H1 (cell line): ENCODE measurements at regions not wholly inside any gene's neighbourhood (a gene's known extent, or its start where the extent isn't known, plus 50 kb on each side); places are given as distances from the start of the nearest gene placed in this dataset.

Source experiments
- CTCF ChIA-PET: fragments of 300-600 bp; sonication (Branson Sonifier 250); formaldehyde crosslinking; loops from one replicate; lab custom pipeline; 2021; ENCODE audit not compliant: partially characterized antibody; lab: Charles Lee
- POLR2A ChIA-PET: fragments of 300-600 bp; sonication (Branson Sonifier 250); formaldehyde crosslinking; loops from one replicate; lab custom pipeline; 2021; ENCODE audit warnings: inconsistent platforms; ENCODE audit not compliant: partially characterized antibody; lab: Charles Lee
- DNase-seq, 2 experiments: peaks; one replicate each; pipeline versions ENCODE4 v3.0.0 to v3.0.0-alpha.2; 2010 to 2022; ENCODE audit warnings: low spot score in 2 of 2, low read depth in 1 of 2, mixed read lengths in 1 of 2
- FAIRE-seq: peaks from 2 replicates; lab custom pipeline; 2011; peaks lifted over from hg19 to GRCh38; lab: Jason Lieb, UNC
- H2AFZ ChIP-seq: 2 replicates; pipeline ENCODE4 v1.8.1; 2012; ENCODE audit warnings: low read length, inconsistent platforms
- H2AK5ac ChIP-seq: 2 replicates; pipeline ENCODE4 v1.6.1; 2013; ENCODE audit warnings: low read depth, low read length
- H2BK120ac ChIP-seq: replicated peaks from 2 replicates; pipeline ENCODE3; 2013; ENCODE audit warnings: low read depth, low read length, inconsistent platforms
- H2BK12ac ChIP-seq: 2 replicates; pipeline ENCODE4 v1.6.1; 2013; ENCODE audit warnings: low read depth, low read length
- H2BK15ac ChIP-seq: 2 replicates; pipeline ENCODE4 v1.6.1; 2013; ENCODE audit warnings: low read length
- H2BK20ac ChIP-seq: 2 replicates; pipeline ENCODE4 v1.6.1; 2013; ENCODE audit warnings: low read length
- H2BK5ac ChIP-seq: 2 replicates; pipeline ENCODE4 v1.6.1; 2013; ENCODE audit warnings: low read depth, low read length
- H3K14ac ChIP-seq: 2 replicates; pipeline ENCODE4 v1.6.1; 2013; ENCODE audit warnings: inconsistent platforms; ENCODE audit not compliant: insufficient read length
- H3K18ac ChIP-seq: 2 replicates; pipeline ENCODE4 v1.6.1; 2013; ENCODE audit warnings: low read length; ENCODE audit errors: extremely low read depth
- H3K23ac ChIP-seq: 2 replicates; pipeline ENCODE4 v1.6.1; 2013; ENCODE audit warnings: inconsistent platforms; ENCODE audit not compliant: insufficient read length
- H3K23me2 ChIP-seq: 2 replicates; pipeline ENCODE4 v1.6.1; 2013; ENCODE audit warnings: low read depth, low read length
- H3K27ac ChIP-seq: 2 replicates; pipeline ENCODE4 v1.6.1; 2011; ENCODE audit warnings: low read depth, low read length, inconsistent platforms
- H3K27me3 ChIP-seq, 4 experiments: replicated peaks in 1 of 4; 1 replicate in 1 of 4; 2 replicates in 3 of 4; pipeline versions ENCODE4 v1.6.1 to v1.8.1; 2011 to 2013; ENCODE audit warnings: low read length in 3 of 4, mild to moderate bottlenecking in 3 of 4, inconsistent platforms in 2 of 4, mixed read lengths in 2 of 4, moderate library complexity in 1 of 4; ENCODE audit not compliant: control insufficient read depth in 3 of 4, insufficient read depth in 3 of 4; ENCODE audit errors: extremely low read depth in 1 of 4
- H3K36me3 ChIP-seq, 4 experiments: 2 replicates each; pipeline versions ENCODE4 v1.6.1 to v1.8.1; 2011 to 2013; ENCODE audit warnings: mild to moderate bottlenecking in 4 of 4, low read length in 3 of 4, moderate library complexity in 2 of 4, control low read depth in 1 of 4, inconsistent platforms in 1 of 4; ENCODE audit not compliant: insufficient read depth in 4 of 4, control insufficient read depth in 2 of 4
- H3K4ac ChIP-seq: replicated peaks from 2 replicates; pipeline ENCODE3; 2013; ENCODE audit warnings: low read length, low read depth, mixed read lengths, inconsistent platforms; ENCODE audit not compliant: insufficient read length
- H3K4me1 ChIP-seq, 4 experiments: replicated peaks in 1 of 4; 1 replicate in 1 of 4; 2 replicates in 3 of 4; pipeline versions ENCODE4 v1.6.1 to v1.8.1; 2011 to 2013; ENCODE audit warnings: low read length in 3 of 4, inconsistent platforms in 2 of 4, mixed read lengths in 1 of 4; ENCODE audit not compliant: insufficient read depth in 4 of 4, control insufficient read depth in 3 of 4
- H3K4me2 ChIP-seq, 2 experiments: 2 replicates each; pipeline versions ENCODE4 v1.6.1 to v1.8.1; 2011 to 2013; ENCODE audit warnings: low read depth in 2 of 2, low read length in 2 of 2, control low read depth in 1 of 2, inconsistent platforms in 1 of 2, mild to moderate bottlenecking in 1 of 2; ENCODE audit not compliant: insufficient read depth in 1 of 2
- H3K4me3 ChIP-seq, 4 experiments: fragments of 200-600, 300-600 bp in 1 of 4; sonication (generic), shearing (Covaris generic), sonication (Bioruptor Twin) in 1 of 4; 2 replicates each; pipeline versions ENCODE4 v1.5.1 to v1.8.1; 2011 to 2016; ENCODE audit warnings: low read length in 4 of 4, low read depth in 3 of 4, control low read depth in 2 of 4, inconsistent platforms in 2 of 4, mild to moderate bottlenecking in 2 of 4, mixed read lengths in 1 of 4, moderate library complexity in 1 of 4; ENCODE audit not compliant: insufficient read depth in 2 of 4; ENCODE audit errors: extremely low read depth in 1 of 4
- H3K56ac ChIP-seq: replicated peaks from 2 replicates; pipeline ENCODE3; 2013; ENCODE audit warnings: low read depth, mild to moderate bottlenecking, mixed read lengths, low read length, inconsistent platforms; ENCODE audit not compliant: insufficient read length
- H3K79me1 ChIP-seq: 2 replicates; pipeline ENCODE4 v1.6.1; 2013; ENCODE audit warnings: low read depth, low read length, control low read depth
- H3K79me2 ChIP-seq, 2 experiments: 2 replicates each; pipeline versions ENCODE4 v1.6.1 to v1.8.1; 2012 to 2013; ENCODE audit warnings: low read length in 2 of 2, mild to moderate bottlenecking in 2 of 2, inconsistent platforms in 1 of 2; ENCODE audit not compliant: insufficient read depth in 2 of 2, control insufficient read depth in 1 of 2
- H3K9ac ChIP-seq, 4 experiments: replicated peaks in 1 of 4; 1 replicate in 1 of 4; 2 replicates in 3 of 4; pipeline versions ENCODE4 v1.6.1 to v1.8.1; 2011 to 2013; ENCODE audit warnings: low read depth in 3 of 4, low read length in 3 of 4, control low read depth in 2 of 4, mild to moderate bottlenecking in 2 of 4, moderate library complexity in 2 of 4, inconsistent platforms in 1 of 4; ENCODE audit errors: extremely low read depth in 1 of 4
- H3K9me3 ChIP-seq, 2 experiments: 2 replicates each; pipeline versions ENCODE4 v1.6.1 to v1.8.1; 2012 to 2013; ENCODE audit warnings: mild to moderate bottlenecking in 2 of 2, moderate library complexity in 2 of 2, control low read depth in 1 of 2, inconsistent platforms in 1 of 2, low read depth in 1 of 2, low read length in 1 of 2, mixed read lengths in 1 of 2; ENCODE audit not compliant: insufficient read depth in 2 of 2
- H4K20me1 ChIP-seq, 2 experiments: replicated peaks in 1 of 2; 2 replicates each; pipeline versions ENCODE3 to v1.8.1; 2011 to 2013; ENCODE audit warnings: inconsistent platforms in 2 of 2, low read length in 2 of 2, mild to moderate bottlenecking in 1 of 2; ENCODE audit not compliant: insufficient read depth in 2 of 2, control insufficient read depth in 1 of 2
- H4K5ac ChIP-seq: 2 replicates; pipeline ENCODE4 v1.6.1; 2013; ENCODE audit warnings: low read length, low read depth, mixed read lengths, inconsistent platforms; ENCODE audit not compliant: insufficient read length
- H4K8ac ChIP-seq: 2 replicates; pipeline ENCODE4 v1.8.0; 2013; ENCODE audit warnings: mild to moderate bottlenecking, moderate library complexity, low read length, inconsistent platforms; ENCODE audit not compliant: insufficient read depth; ENCODE audit errors: extremely low read depth
- H4K91ac ChIP-seq: replicated peaks from 2 replicates; pipeline ENCODE3; 2013; ENCODE audit warnings: low read length, mixed read lengths, inconsistent platforms; ENCODE audit not compliant: insufficient read length
- CEBPB ChIP-seq: IDR thresholded peaks from 2 replicates; pipeline ENCODE4 v1.6.1; 2012; ENCODE audit warnings: low read depth, low read length
- FOSL1 ChIP-seq: IDR thresholded peaks from 2 replicates; pipeline ENCODE4 v1.6.1; 2011; ENCODE audit warnings: mild to moderate bottlenecking, low read depth, low read length, moderate library complexity; ENCODE audit not compliant: insufficient read depth
- KDM4A ChIP-seq: IDR thresholded peaks from one replicate; pipeline ENCODE4 v1.7.1; 2012; ENCODE audit warnings: low read depth, mild to moderate bottlenecking, moderate library complexity, low read length, inconsistent platforms; ENCODE audit not compliant: severe bottlenecking
- POU5F1 ChIP-seq: IDR thresholded peaks from 2 replicates; pipeline ENCODE4 v1.6.1; 2011; ENCODE audit warnings: low read depth, mild to moderate bottlenecking, low read length, moderate library complexity
- SP2 ChIP-seq: IDR thresholded peaks from 2 replicates; pipeline ENCODE4 v1.6.1; 2012; ENCODE audit warnings: mild to moderate bottlenecking, low read length, inconsistent platforms
- WGBS, 2 experiments: shearing (Covaris generic) in 1 of 2; methylation state at CpG; one replicate each; pipeline versions ENCODE4 v1.1.6 to v1.1.7; 2013 to 2015; ENCODE audit warnings: low lambda C conversion rate in 2 of 2, mixed read lengths in 2 of 2, inconsistent platforms in 1 of 2, low coverage in 1 of 2, missing lambda C conversion rate in 1 of 2; ENCODE audit not compliant: insufficient replicate concordance in 2 of 2, insufficient coverage in 1 of 2, insufficient read length in 1 of 2; ENCODE audit errors: extremely low coverage in 1 of 2, missing lambda C conversion rate in 1 of 2; 5-methylcytosine and 5-hydroxymethylcytosine counted together

DNA sequence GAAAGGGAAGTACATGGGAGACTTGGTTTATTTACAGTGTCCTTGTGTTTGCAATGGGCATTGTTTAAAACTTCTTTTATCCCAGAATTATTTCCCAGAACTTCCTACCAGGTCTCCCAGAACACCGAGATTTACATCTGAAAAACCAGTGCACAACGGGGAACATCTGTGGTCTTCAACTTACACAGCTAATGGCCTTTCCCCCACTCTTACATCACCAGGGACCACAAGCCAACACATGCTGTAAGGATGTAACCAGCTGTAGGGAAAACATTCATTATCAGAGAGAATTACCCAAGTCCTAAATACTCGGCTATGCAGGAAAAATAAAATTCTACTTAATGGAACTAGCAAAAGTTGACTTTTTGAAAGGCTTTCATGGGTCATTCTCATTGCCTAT, 267.6 kb downstream of the DUSP6 start:
- Histone ChIP-seq H3K9ac (no peak overlapping the region), H3K23ac (no peak overlapping the region)
- DNase-seq = no peak

More for the DNA sequence above, 267.6 kb downstream of the DUSP6 start:
- Histone ChIP-seq H2BK20ac (peak overlapping the region; percentile 55; the same call in 1 of the 2 replicates), H4K5ac (no peak overlapping the region), H2BK5ac (peak overlapping the region; percentile 57; the same call in 1 of the 2 replicates), H4K20me1 (no peaks in the 10 kb centered on the region), H3K56ac (no peak overlapping the region), H3K4me1 (peaks cover 10 to 28% (median 23%) of the 10 kb centered on the region in 4 experiments), H3K36me3 (no peaks in the 10 kb centered on the region), H2BK120ac (no peak overlapping the region), H3K27ac (no peak overlapping the region), H2AK5ac (no peak overlapping the region), H3K14ac (no peak overlapping the region), H3K23me2 (no peaks in the 10 kb centered on the region), H2BK12ac (no peak overlapping the region), H3K4me3 (no peak overlapping the region; a peak in 1 of 8 replicates), H2BK15ac (no peak overlapping the region), H3K18ac (no peak overlapping the region), H3K27me3 (no peaks in the 10 kb centered on the region), H4K8ac (no peak overlapping the region), H4K91ac (no peak overlapping the region), H3K4me2 (peak overlapping the region in 1 of 2 experiments; percentile 1; a peak in 2 of 4 replicates), H3K79me1 (no peaks in the 10 kb centered on the region), H3K4ac (no peak overlapping the region), H3K9me3 (no peaks in the 10 kb centered on the region), H3K79me2 (no peaks in the 10 kb centered on the region), H2AFZ (no peak overlapping the region)
- 63% methylated on average over 3 of the region's 3 CpGs; no CpG with 5 or more reads in 1 of the 2 experiments for WGBS, 2 experiments
- CTCF ChIA-PET = interaction anchor here (0.6 kb wide), 1 partner anchor 13 kb away, joined by 4 read pairs; no protein-coding TSS in a partner anchor
- POLR2A ChIA-PET = no interaction called here
- FAIRE-seq = peak; percentile 79
- TF ChIP-seq FOSL1 = no peak
- no peak for TF ChIP-seq SP2
- no peak for TF ChIP-seq KDM4A
- 0 out of 2 replicates have a peak, but pooled peaks have one; percentile 8 for TF ChIP-seq CEBPB
- TF ChIP-seq POU5F1 = no peak
